PC-3 (cell line): ENCODE measurements at regions not wholly inside any gene's neighbourhood (a gene's known extent, or its start where the extent isn't known, plus 50 kb on each side); places are given as distances from the start of the nearest gene placed in this dataset.

Experiments
- ATAC-seq: fragments of 200-7000 bp; cut with Tn5 transposase; 2 replicates; pipeline ENCODE4 v1.9.1; 2020; ENCODE audit warnings: mild to moderate bottlenecking, moderate library complexity
- BruUV-seq: library from RNA; stranded (reverse); fragments of 400-500 nt; replicated peaks from 2 replicates; lab custom pipeline; 2021; lab: Mats Ljungman, UMichigan
- CTCF ChIA-PET: fragments of 300-600 bp; sonication (Branson Sonifier 250); formaldehyde crosslinking; loops from one replicate; lab custom pipeline; 2022; ENCODE audit warnings: antibody characterized with exemption; lab: Charles Lee
- POLR2A ChIA-PET: fragments of 300-600 bp; sonication (Branson Sonifier 250); formaldehyde crosslinking; loops from one replicate; lab custom pipeline; 2022; ENCODE audit warnings: antibody characterized with exemption; ENCODE audit not compliant: unreplicated experiment; lab: Charles Lee
- DNase-seq: peaks from one replicate; pipeline ENCODE4 v3.0.0-alpha.2; 2015
- H2AFZ ChIP-seq: fragments of 300-600 bp; sonication (generic); 2 replicates; pipeline ENCODE4 v1.6.0; 2016; ENCODE audit warnings: antibody characterized with exemption, low read length
- H3F3A ChIP-seq: fragments of 300-600 bp; sonication (generic); one replicate; pipeline ENCODE4 v1.6.0; 2017; ENCODE audit warnings: antibody characterized with exemption, low read length, control low read depth, mild to moderate bottlenecking; ENCODE audit not compliant: unreplicated experiment
- H3K27ac ChIP-seq: fragments of 300-600 bp; sonication (generic); 2 replicates; pipeline ENCODE4 v1.5.1; 2016; ENCODE audit warnings: mild to moderate bottlenecking, low read length
- H3K27me3 ChIP-seq: fragments of 300-600 bp; sonication (generic); 2 replicates; pipeline ENCODE4 v1.6.1; 2016; ENCODE audit warnings: low read length, mixed read lengths
- H3K36me3 ChIP-seq: fragments of 300-600 bp; sonication (generic); 2 replicates; pipeline ENCODE4 v1.6.1; 2016; ENCODE audit warnings: low read depth, mixed run types, low read length, mixed read lengths
- H3K4me1 ChIP-seq: fragments of 300-600 bp; sonication (generic); 2 replicates; pipeline ENCODE4 v1.5.1; 2016; ENCODE audit warnings: low read length; ENCODE audit not compliant: insufficient read depth
- H3K4me2 ChIP-seq: fragments of 300-600 bp; sonication (generic); 2 replicates; pipeline ENCODE4 v1.6.0; 2016; ENCODE audit warnings: low read length
- H3K4me3 ChIP-seq: fragments of 300-600 bp; sonication (generic); 2 replicates; pipeline ENCODE4 v1.5.1; 2016; ENCODE audit warnings: mild to moderate bottlenecking, low read length, mixed read lengths
- H3K79me2 ChIP-seq: fragments of 300-600 bp; sonication (generic); 2 replicates; pipeline ENCODE4 v1.6.1; 2017; ENCODE audit warnings: low read length, mixed read lengths
- H3K9ac ChIP-seq: fragments of 300-600 bp; sonication (generic); 2 replicates; pipeline ENCODE4 v1.6.0; 2016; ENCODE audit warnings: mild to moderate bottlenecking, low read length
- H3K9me2 ChIP-seq: fragments of 300-600 bp; sonication (generic); replicated peaks from 2 replicates; pipeline ENCODE4 v1.6.1; 2016; ENCODE audit warnings: mixed run types, low read length, mixed read lengths
- H3K9me3 ChIP-seq: fragments of 300-600 bp; sonication (generic); 2 replicates; pipeline ENCODE4 v1.6.1; 2016; ENCODE audit warnings: low read length, mixed read lengths
- H4K20me1 ChIP-seq: fragments of 300-600 bp; sonication (generic); 2 replicates; pipeline ENCODE4 v1.6.1; 2016; ENCODE audit warnings: low read length, mixed read lengths
- EZH2 ChIP-seq: fragments of 300-600 bp; sonication (generic); IDR thresholded peaks from one replicate; pipeline ENCODE4 v1.6.1; 2017; ENCODE audit warnings: antibody characterized with exemption, mild to moderate bottlenecking, low read length; ENCODE audit not compliant: unreplicated experiment
- EZH2phosphoT487 ChIP-seq: fragments of 300-600 bp; sonication (generic); IDR thresholded peaks from 2 replicates; pipeline ENCODE4 v1.6.1; 2018; ENCODE audit warnings: mild to moderate bottlenecking, antibody characterized with exemption, low read length, borderline replicate concordance
- intact Hi-C: fragments of 100-400 bp; cut with micrococcal nuclease; formaldehyde crosslinking; loops from 2 replicates; pipeline ENCODE4 v1.9.0; 2023
- TF ChIP-seq, protein P1 (sequence below): fragments of 300-600 bp; sonication (generic); conservative IDR thresholded peaks from 2 replicates; pipeline ENCODE4 v1.5.1; 2017; ENCODE audit warnings: antibody characterized with exemption, low read depth, mild to moderate bottlenecking, low read length

GRCh38 chr22:27050771-27051170 is 393.4 kb downstream of the MIAT start:
- no peak overlapping the region for H3K27ac ChIP-seq
- no peak overlapping the region for H3K9ac ChIP-seq
- ChIA-PET CTCF (no interaction called here), POLR2A (no interaction called here)
- no peak overlapping the region for H3K4me2 ChIP-seq
- H3K36me3 ChIP-seq: no peaks in the 10 kb centered on the region
- intact Hi-C loops: no loop called here
- H4K20me1 ChIP-seq: no peaks in the 10 kb centered on the region
- no peak for TF ChIP-seq EZH2phosphoT487
- TF ChIP-seq, protein P1, sequence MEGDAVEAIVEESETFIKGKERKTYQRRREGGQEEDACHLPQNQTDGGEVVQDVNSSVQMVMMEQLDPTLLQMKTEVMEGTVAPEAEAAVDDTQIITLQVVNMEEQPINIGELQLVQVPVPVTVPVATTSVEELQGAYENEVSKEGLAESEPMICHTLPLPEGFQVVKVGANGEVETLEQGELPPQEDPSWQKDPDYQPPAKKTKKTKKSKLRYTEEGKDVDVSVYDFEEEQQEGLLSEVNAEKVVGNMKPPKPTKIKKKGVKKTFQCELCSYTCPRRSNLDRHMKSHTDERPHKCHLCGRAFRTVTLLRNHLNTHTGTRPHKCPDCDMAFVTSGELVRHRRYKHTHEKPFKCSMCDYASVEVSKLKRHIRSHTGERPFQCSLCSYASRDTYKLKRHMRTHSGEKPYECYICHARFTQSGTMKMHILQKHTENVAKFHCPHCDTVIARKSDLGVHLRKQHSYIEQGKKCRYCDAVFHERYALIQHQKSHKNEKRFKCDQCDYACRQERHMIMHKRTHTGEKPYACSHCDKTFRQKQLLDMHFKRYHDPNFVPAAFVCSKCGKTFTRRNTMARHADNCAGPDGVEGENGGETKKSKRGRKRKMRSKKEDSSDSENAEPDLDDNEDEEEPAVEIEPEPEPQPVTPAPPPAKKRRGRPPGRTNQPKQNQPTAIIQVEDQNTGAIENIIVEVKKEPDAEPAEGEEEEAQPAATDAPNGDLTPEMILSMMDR: no peak
- TF ChIP-seq EZH2: no peak
- H3K79me2 ChIP-seq: no peaks in the 10 kb centered on the region
- DNase-seq (no peak), ATAC-seq (no peak)
- no peak overlapping the region for H2AFZ ChIP-seq
- no peaks in the 10 kb centered on the region for H3K4me1 ChIP-seq
- H3K4me3 ChIP-seq: no peak overlapping the region
- no peaks in the 10 kb centered on the region for H3K9me2 ChIP-seq
- no peaks in the 10 kb centered on the region for H3K9me3 ChIP-seq
- H3K27me3 ChIP-seq: no peaks in the 10 kb centered on the region
- no peaks in the 10 kb centered on the region for H3F3A ChIP-seq
- BruUV-seq: no TSS peak

- Histone ChIP-seq H2AFZ (no peak overlapping the region), H3K4me1 (no peaks in the 10 kb centered on the region), H3K27me3 (no peaks in the 10 kb centered on the region), H3K4me2 (no peak overlapping the region), H3K9me3 (no peaks in the 10 kb centered on the region), H3K9me2 (no peaks in the 10 kb centered on the region), H3K4me3 (no peak overlapping the region), H3F3A (no peaks in the 10 kb centered on the region), H3K36me3 (no peaks in the 10 kb centered on the region), H3K79me2 (no peaks in the 10 kb centered on the region), H4K20me1 (no peaks in the 10 kb centered on the region), H3K27ac (no peak overlapping the region), H3K9ac (no peak overlapping the region)
- TF ChIP-seq, protein P1: no peak
- TF ChIP-seq EZH2phosphoT487: no peak
- TF ChIP-seq EZH2: no peak
- BruUV-seq: no TSS peak
- POLR2A ChIA-PET: no interaction called here
- DNase-seq (no peak), ATAC-seq (no peak)
- CTCF ChIA-PET: no interaction called here
- intact Hi-C loops: no loop called here
Measured at GRCh38 chr22:27051407-27051806, 394.0 kb downstream of the MIAT start.

- ChIA-PET CTCF (no interaction called here), POLR2A (no interaction called here)
- no TSS peak for BruUV-seq
- H4K20me1 ChIP-seq: no peaks in the 10 kb centered on the region
- DNase-seq: no peak
- H3F3A ChIP-seq: no peaks in the 10 kb centered on the region
- H3K4me3 ChIP-seq: no peak overlapping the region
- H3K27ac ChIP-seq: no peak overlapping the region
- H3K4me2 ChIP-seq: no peak overlapping the region
- no peaks in the 10 kb centered on the region for H3K4me1 ChIP-seq
- H3K36me3 ChIP-seq: no peaks in the 10 kb centered on the region
- no peaks in the 10 kb centered on the region for H3K27me3 ChIP-seq
- no peak for ATAC-seq
- intact Hi-C loops: no loop called here
- H2AFZ ChIP-seq: no peak overlapping the region
- H3K79me2 ChIP-seq: no peaks in the 10 kb centered on the region
- H3K9me3 ChIP-seq: no peaks in the 10 kb centered on the region
- TF ChIP-seq, protein P1: no peak
- TF ChIP-seq EZH2phosphoT487 (no peak), EZH2 (no peak)
- H3K9me2 ChIP-seq: no peaks in the 10 kb centered on the region
- H3K9ac ChIP-seq: no peak overlapping the region
Measured at GRCh38 chr22:27057717-27058116, 400.3 kb downstream of the MIAT start.
